GM12891 (cell line): ENCODE measurements at regions not wholly inside any gene's neighbourhood (a gene's known extent, or its start where the extent isn't known, plus 50 kb on each side); places are given as distances from the start of the nearest gene placed in this dataset.

Source experiments
- DNase-seq: peaks from one replicate; pipeline ENCODE4 v3.0.0; 2011; ENCODE audit warnings: low spot score; ENCODE audit not compliant: insufficient read length
- FAIRE-seq: peaks from 2 replicates; lab custom pipeline; 2011; peaks lifted over from hg19 to GRCh38; lab: Jason Lieb, UNC
- PAX5 ChIP-seq: IDR thresholded peaks from 2 replicates; pipeline ENCODE4 v1.6.1; 2011; ENCODE audit warnings: low read length, moderate library complexity, mild to moderate bottlenecking; ENCODE audit not compliant: insufficient read depth, severe bottlenecking
- POLR2A ChIP-seq: IDR thresholded peaks from 2 replicates; pipeline ENCODE4 v1.6.1; 2011; ENCODE audit warnings: low read depth, low read length, control low read depth
- POLR2AphosphoS5 ChIP-seq: IDR thresholded peaks from 2 replicates; pipeline ENCODE4 v1.6.1; 2011; ENCODE audit warnings: low read depth, low read length, control low read depth
- POU2F2 ChIP-seq: IDR thresholded peaks from 2 replicates; pipeline ENCODE4 v1.6.1; 2011; ENCODE audit warnings: low read depth, mild to moderate bottlenecking, control low read depth, low read length, moderate library complexity
- SPI1 ChIP-seq: IDR thresholded peaks from 2 replicates; pipeline ENCODE4 v1.6.1; 2011; ENCODE audit warnings: low read depth, low read length, control low read depth
- TAF1 ChIP-seq: IDR thresholded peaks from 2 replicates; pipeline ENCODE4 v1.6.1; 2011; ENCODE audit warnings: low read depth, low read length, control low read depth

DNA sequence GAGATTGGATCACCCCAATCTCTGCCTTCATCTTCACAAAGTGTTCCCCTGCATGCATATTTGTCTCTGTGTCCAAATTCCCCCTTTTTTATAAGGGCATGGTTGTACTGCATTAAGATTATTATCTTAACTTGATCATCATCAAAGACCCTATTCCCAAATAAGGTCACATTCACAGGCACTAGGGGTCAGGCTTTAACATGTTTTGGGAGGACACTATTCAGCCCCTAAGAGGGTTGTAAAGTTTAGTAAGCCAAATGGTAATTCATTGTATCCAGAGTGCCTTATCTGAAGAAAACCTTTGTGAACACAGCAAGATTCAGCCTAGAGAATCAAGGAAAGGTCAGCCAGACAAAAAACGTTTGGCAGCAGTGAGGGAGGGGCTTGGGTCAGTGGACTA, 317.6 kb upstream of the PLD5 start:
- DNase-seq (no peak), FAIRE-seq (no peak)
- TF ChIP-seq SPI1 (no peak), TAF1 (no peak), POLR2AphosphoS5 (no peak), POU2F2 (no peak), PAX5 (no peak), POLR2A (no peak)

DNA sequence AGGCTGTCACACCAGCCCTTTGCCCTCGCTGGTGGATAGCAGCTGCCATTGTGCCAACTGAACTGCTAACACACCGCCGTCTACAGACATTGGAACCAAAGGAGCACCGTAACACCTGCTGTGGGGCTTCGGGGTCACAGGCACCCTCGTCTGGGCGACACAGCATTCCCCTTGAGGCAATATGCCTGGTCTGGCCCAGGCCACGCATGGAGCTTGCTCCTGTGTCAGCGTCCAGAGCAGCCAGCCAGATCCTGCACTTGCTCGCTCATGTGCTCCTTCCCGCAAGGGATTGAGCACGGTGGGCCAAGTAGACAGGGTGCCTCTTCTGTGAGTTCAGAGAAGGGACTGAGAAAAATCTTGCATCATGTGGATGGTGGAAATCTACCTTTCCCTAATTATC, 314.6 kb upstream of the PLD5 start:
- no peak for FAIRE-seq
- no peak for TF ChIP-seq POLR2A
- TF ChIP-seq POLR2AphosphoS5, result no peak
- no peak for TF ChIP-seq PAX5
- no peak for TF ChIP-seq POU2F2
- TF ChIP-seq SPI1, result no peak
- no peak for TF ChIP-seq TAF1

DNA sequence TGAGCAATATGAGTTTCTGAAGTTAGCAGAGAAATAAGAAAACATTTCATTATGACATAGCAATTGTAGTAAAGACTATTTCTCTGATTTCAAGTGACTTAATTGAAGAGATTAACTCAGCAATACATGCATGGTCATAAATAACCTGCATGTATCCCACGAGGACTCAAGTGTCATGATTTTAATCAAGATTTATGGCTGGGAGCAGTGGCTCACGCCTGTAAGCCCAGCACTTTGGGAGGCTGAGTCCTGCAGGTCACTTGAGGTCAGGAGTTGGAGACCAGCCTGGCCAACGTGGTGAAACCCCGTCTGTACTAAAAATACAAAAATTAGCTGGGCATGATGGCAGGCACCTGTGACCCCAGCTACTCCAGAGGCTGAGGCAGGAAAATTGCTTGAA, 311.9 kb upstream of the PLD5 start:
- TF ChIP-seq SPI1 (no peak), POLR2A (no peak), POU2F2 (no peak), PAX5 (no peak), TAF1 (no peak), POLR2AphosphoS5 (no peak)
- FAIRE-seq (no peak), DNase-seq (no peak)

More for the DNA sequence above, 314.6 kb upstream of the PLD5 start:
- no peak for DNase-seq

DNA sequence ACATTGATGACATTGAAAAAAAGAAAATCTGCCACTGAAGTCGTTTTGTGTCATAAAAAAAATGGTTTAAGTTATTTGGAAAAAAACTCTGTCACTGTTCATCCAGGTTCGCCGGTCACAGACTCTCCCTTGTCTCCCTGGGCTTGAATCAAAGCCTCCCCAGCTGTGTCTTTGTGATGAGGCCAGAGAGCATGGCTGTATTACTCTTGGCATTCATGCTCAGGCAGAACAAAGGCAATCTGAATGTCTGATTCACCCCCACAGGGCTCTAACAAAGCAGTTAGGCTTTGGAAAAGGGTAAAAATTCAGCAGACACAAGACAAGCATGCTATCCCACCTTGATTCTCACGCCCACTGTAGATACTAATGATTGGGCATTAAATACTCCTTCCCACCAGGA, 304.3 kb upstream of the PLD5 start:
- TF ChIP-seq POU2F2 (no peak), PAX5 (no peak), SPI1 (no peak), POLR2AphosphoS5 (no peak), TAF1 (no peak), POLR2A (no peak)
- DNase-seq (no peak), FAIRE-seq (no peak)

DNA sequence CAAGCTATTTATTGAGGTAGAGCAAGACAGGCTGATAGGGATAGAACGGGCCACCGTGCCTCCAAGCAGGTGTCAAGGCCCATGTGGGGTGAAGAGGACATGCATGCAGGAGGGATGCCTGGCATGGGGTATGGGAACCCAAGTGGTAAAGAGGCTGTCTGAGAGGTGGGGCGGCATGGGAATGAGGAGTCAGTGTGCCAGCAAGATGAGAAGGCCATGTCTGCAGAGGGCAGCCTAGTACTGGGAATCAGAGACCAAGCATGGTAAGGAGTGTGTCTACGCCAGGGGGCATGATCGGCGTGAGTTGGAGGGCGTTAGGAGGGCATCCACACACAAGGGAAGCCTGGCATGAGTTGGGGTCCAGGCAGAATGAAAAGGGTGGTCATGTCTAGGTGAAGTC, 303.7 kb upstream of the PLD5 start:
- no peak for TF ChIP-seq SPI1
- TF ChIP-seq POU2F2, result no peak
- TF ChIP-seq POLR2A, result no peak
- TF ChIP-seq TAF1, result no peak
- TF ChIP-seq PAX5, result no peak
- TF ChIP-seq POLR2AphosphoS5, result no peak
- FAIRE-seq (no peak), DNase-seq (no peak)

DNA sequence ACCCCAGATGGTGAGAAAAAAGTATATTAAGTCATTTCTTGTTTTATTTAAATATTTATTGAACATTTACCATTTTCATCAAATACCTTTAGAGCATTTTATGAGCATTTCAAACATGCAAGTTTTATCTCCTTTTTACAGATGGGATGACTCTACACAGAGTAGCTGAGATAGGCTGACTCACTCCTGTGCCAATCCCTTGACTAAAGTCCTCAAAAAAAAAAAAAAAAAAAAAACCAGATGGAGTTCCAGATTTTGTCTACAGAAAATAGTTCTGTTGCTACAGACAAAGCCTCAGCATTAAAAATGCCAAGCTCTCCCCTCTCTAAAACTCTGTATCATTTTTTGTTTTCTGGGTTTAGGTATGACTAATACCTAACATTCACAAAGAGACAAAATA, 303.0 kb upstream of the PLD5 start:
- no peak for DNase-seq
- no peak for TF ChIP-seq PAX5
- no peak for TF ChIP-seq TAF1
- no peak for TF ChIP-seq POLR2AphosphoS5
- TF ChIP-seq POU2F2, result no peak
- TF ChIP-seq POLR2A, result no peak
- TF ChIP-seq SPI1, result no peak
- FAIRE-seq, result no peak

DNA sequence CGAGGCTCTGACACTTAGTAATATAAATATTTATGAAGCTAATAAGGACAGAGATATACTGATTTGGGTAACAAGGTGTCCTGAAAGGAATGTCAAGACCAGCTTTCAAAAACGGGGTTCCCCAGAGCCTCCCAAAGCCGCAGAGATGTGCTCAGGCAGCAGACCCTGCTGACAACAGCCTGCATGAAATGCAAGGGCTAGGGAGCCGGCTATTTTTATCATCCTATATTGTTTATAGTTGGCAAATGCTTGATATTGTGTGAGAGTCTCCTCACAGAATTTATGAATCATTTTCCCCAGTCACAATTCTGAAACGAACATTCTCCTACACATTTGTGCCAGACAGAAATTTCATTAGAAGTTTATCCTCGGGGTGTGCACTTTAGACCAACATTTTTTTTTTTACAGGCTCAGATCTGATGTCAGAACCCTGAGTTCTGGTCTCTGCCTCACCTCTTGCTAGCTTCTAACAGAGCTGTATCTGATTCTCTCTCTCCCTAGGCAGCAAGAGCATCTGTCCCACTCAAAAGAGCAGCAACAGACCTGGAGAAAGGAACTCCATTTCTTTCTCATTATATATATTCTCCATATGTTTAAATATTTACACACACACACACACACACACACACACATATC, 302.3 kb upstream of the PLD5 start:
- no peak for TF ChIP-seq PAX5
- TF ChIP-seq POLR2A, result no peak
- TF ChIP-seq POU2F2, result no peak
- TF ChIP-seq TAF1, result no peak
- no peak for TF ChIP-seq POLR2AphosphoS5
- TF ChIP-seq SPI1, result no peak
- DNase-seq (no peak), FAIRE-seq (no peak)

DNA sequence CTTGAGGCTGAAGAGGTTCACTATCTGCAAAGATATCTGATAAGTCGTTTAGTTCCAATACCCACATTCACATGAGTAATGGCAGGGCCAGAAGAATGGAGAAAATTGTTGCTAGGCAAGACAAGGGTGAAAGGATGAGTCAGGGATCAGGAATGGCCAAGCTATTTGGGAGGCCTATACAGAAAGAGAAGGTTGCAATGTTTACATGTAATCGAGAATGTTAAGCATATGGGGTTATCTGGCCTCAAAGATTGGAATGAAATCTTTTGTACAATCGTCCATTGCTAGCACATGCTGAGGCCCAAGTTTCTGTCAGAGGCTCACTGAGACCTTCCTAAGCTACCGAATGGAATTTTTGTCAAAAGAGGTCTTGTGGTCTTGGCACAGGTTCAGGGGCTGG, 299.9 kb upstream of the PLD5 start:
- DNase-seq (no peak), FAIRE-seq (no peak)
- no peak for TF ChIP-seq POU2F2
- no peak for TF ChIP-seq SPI1
- TF ChIP-seq POLR2A, result no peak
- TF ChIP-seq POLR2AphosphoS5, result no peak
- no peak for TF ChIP-seq PAX5
- TF ChIP-seq TAF1, result no peak

DNA sequence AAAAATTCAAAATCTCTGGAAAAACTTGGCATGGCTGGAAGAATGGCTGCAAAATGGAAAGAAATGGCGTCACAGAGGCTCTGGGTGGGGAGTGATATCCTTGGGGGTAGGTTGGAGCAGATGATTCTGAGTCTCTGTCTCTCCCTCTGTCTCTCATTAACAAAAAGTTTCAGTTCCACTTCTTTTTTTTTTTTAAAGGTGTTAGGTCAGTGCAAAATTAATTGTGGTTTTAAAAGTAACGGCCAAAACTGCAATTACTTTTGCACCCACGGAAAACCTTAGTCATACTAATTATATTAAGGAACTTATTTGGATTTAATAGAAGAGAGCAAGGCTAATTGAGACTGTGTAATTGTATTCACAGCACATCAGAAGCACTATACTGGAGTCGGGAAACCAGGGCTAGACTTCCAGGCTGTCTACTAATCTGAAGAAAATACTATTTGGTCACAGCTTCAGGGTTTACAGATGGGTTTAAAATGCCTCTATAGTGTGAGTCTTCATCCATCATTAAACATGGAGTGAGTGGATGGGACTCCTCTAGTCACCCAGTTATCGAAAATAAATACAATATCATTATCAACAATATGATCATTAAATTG, 289.1 kb upstream of the PLD5 start:
- FAIRE-seq (no peak), DNase-seq (no peak)
- TF ChIP-seq TAF1 (no peak), SPI1 (peak; percentile 44; the same call in 1 of the 2 replicates)
